ENCODE measurements at regions not wholly inside any gene's neighbourhood (a gene's known extent, or its start where the extent isn't known, plus 50 kb on each side); places are given as distances from the start of the nearest gene placed in this dataset.

DNA sequence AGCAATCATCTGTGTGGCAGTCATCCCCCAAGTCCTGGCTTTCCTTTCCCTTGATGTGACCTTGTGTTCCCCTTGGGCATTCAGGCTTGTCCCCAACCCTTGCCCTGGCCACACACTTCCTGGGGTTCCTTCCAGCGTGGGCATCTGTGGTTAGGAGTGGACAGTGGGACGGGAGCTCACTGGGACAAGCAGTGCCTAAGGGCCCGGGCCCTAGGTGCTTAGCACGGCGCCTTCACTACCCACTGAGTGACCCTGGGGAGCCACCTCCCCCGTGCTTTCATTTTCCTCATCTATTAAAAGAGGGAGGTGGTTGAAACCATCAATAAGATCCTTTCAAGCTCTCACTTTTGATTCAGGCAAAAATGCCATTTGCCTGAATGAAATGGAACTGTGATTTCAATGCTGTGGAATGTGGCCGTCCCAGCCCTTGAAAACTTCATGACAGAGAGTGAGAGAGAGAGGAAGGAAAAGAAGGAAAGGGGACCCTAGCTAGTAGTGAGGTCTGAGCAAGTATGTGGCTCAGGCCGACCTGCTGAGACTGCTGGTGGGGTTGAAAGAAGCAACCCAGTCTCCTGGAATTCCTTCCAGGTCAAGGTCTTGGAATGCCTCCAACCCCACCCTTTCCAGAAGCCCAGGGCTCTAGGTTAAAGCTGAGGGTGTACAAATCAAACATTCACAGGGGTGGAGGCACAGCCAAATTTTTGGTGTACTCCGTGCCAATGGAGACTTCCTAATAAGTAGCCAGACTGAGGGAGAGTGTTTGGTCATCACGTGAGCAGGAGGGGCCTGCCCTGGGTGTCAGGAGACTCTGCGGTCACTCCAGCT is 302.9 kb downstream of the TLE3 start:
- Histone ChIP-seq H3K27ac (peak overlapping the region in 3 of 4 donors; percentile 73 to 90 (median 89)), H3K27me3 (no peaks in the 10 kb centered on the region), H3K4me3 (peak overlapping the region in 1 of 4 donors; percentile 0), H3K4me1 (peaks cover 0 to 37% (median 18%) of the 10 kb centered on the region in 4 donors), H3K36me3 (no peaks in the 10 kb centered on the region), H3K9me3 (peaks cover 0 to 12% (median 0%) of the 10 kb centered on the region in 4 donors)
- TF ChIP-seq EP300 (IDR thresholded peaks at IDR 0.05) (peak in 1 of 2 donors; percentile 76), CTCF (IDR thresholded peaks at IDR 0.05) (no peak), POLR2A (IDR thresholded peaks at IDR 0.05) (no peak)
- WGBS, 2 donors = 25 to 44% methylated on average over 11 of the region's 11 CpGs
- peak; percentile 51 to 71 for DNase-seq (ENCODE audit: low spot score in 2 of 2)

GRCh38 chr15:69795601-69796000 is 302.1 kb downstream of the TLE3 start:
- H3K4me1 ChIP-seq = peaks cover 0 to 37% (median 18%) of the 10 kb centered on the region in 4 donors
- WGBS, 2 donors = 68 to 70% methylated on average over 5 of the region's 6 CpGs
- peak overlapping the region; percentile 45 to 90 (median 81) for H3K27ac ChIP-seq
- no peaks in the 10 kb centered on the region for H3K27me3 ChIP-seq
- peaks cover 0 to 12% (median 0%) of the 10 kb centered on the region in 4 donors for H3K9me3 ChIP-seq
- DNase-seq (ENCODE audit: low spot score in 2 of 2) = no peak
- no peaks in the 10 kb centered on the region for H3K36me3 ChIP-seq
- no peak overlapping the region for H3K4me3 ChIP-seq
- TF ChIP-seq EP300 (IDR thresholded peaks at IDR 0.05) = no peak
- no peak for TF ChIP-seq POLR2A (IDR thresholded peaks at IDR 0.05)
- no peak for TF ChIP-seq CTCF (IDR thresholded peaks at IDR 0.05)

DNA sequence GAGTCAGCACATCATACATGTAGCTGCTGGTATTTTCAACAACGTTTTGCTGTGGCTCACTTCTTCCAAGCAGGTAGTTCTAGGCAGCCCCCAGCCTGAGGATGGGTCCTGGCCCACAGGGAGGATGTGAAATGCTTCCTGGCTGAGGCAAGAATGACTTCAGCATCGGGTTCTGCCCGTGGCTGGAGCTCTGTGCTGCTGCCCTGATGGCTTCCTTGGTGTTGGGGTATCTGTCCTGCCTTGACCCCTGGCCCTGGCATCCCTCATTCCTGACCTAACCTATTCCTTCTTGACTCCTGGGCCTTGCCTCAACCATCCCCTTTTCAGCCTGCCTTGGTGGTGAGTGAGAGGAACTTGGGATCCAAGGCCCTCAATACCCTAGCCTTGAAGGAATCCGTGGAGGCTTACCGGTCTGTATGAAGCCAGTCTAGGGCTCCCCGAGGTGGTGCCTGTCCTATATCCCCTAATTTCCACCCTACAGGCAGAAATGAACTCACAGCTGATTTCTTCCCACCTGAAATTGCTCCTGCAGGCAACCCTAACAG is 300.6 kb downstream of the TLE3 start:
- DNase-seq (ENCODE audit: low spot score in 2 of 2) = no peak
- WGBS, 2 donors = 68 to 70% methylated on average over 6 of the region's 6 CpGs
- Histone ChIP-seq H3K9me3 (no peaks in the 10 kb centered on the region), H3K36me3 (no peaks in the 10 kb centered on the region), H3K27me3 (no peaks in the 10 kb centered on the region), H3K4me1 (peaks cover 0 to 37% (median 18%) of the 10 kb centered on the region in 4 donors), H3K4me3 (no peak overlapping the region), H3K27ac (peak overlapping the region in 1 of 4 donors; percentile 41)
- TF ChIP-seq POLR2A (IDR thresholded peaks at IDR 0.05) (no peak), EP300 (IDR thresholded peaks at IDR 0.05) (no peak), CTCF (IDR thresholded peaks at IDR 0.05) (no peak)

GRCh38 chr15:69797615-69798014 is 300.1 kb downstream of the TLE3 start:
- Histone ChIP-seq H3K4me3 (no peak overlapping the region), H3K9me3 (no peaks in the 10 kb centered on the region), H3K27ac (no peak overlapping the region), H3K4me1 (peaks cover 0 to 37% (median 18%) of the 10 kb centered on the region in 4 donors), H3K27me3 (no peaks in the 10 kb centered on the region), H3K36me3 (no peaks in the 10 kb centered on the region)
- DNase-seq (ENCODE audit: low spot score in 2 of 2) = no peak
- TF ChIP-seq POLR2A (IDR thresholded peaks at IDR 0.05) (no peak), CTCF (IDR thresholded peaks at IDR 0.05) (no peak), EP300 (IDR thresholded peaks at IDR 0.05) (no peak)
- WGBS, 2 donors = 93% methylated on average over 3 of the region's 3 CpGs

Data from tibial nerve (tissue), 4 donors.